Mucosa of descending colon (tissue), 3 donors: ENCODE measurements at regions not wholly inside any gene's neighbourhood (a gene's known extent, or its start where the extent isn't known, plus 50 kb on each side); places are given as distances from the start of the nearest gene placed in this dataset.

Experiments
- ATAC-seq: fragments of 200-7000 bp; cut with Tn5 transposase; one replicate; pipeline ENCODE4 v1.9.1; 2020; ENCODE audit warnings: mild to moderate bottlenecking, moderate library complexity
- DNase-seq, 3 donors: peaks; one replicate each; pipeline ENCODE4 v3.0.0-alpha.2; 2020
- H3K36me3 ChIP-seq: fragments of 200-600 bp; one replicate; pipeline ENCODE4 v1.8.0; 2021; ENCODE audit warnings: low read depth, mild to moderate bottlenecking
- H3K4me1 ChIP-seq: fragments of 200-600 bp; one replicate; pipeline ENCODE4 v1.8.0; 2021; ENCODE audit warnings: low read depth, mild to moderate bottlenecking
- H3K4me3 ChIP-seq: fragments of 200-600 bp; one replicate; pipeline ENCODE4 v1.8.0; 2021; ENCODE audit warnings: mild to moderate bottlenecking
- H3K9me3 ChIP-seq: fragments of 200-600 bp; one replicate; pipeline ENCODE4 v1.8.0; 2021; ENCODE audit warnings: mild to moderate bottlenecking
- intact Hi-C, 2 donors: fragments of 100-400 bp; cut with DNase I in 1 of 2; cut with micrococcal nuclease in 1 of 2; formaldehyde crosslinking; loops; one replicate each; pipeline versions ENCODE4 v1.11.0 to v1.11.1; 2022; cut with DNase I, micrococcal nuclease
- TF ChIP-seq, protein P1 (sequence below): fragments of 200-600 bp; IDR thresholded peaks from one replicate; pipeline ENCODE4 v1.8.0; 2022; ENCODE audit warnings: antibody characterized with exemption, mild to moderate bottlenecking
- donor health status: DM: no; HTN: no; CAD: no; lungs with moderate emphysema.
- donor health status: DM: no; HTN: no; CAD: no.
- donor health status: DM: no; HTN: yes; CAD: no.

GRCh38 chr12:43015090-43015737 is 425.7 kb upstream of the PRICKLE1 start:
- H3K4me1 ChIP-seq = no peaks in the 10 kb centered on the region
- intact Hi-C loops = no loop called here
- DNase-seq (no peak), ATAC-seq (no peak)
- no peaks in the 10 kb centered on the region for H3K36me3 ChIP-seq
- TF ChIP-seq, protein P1, sequence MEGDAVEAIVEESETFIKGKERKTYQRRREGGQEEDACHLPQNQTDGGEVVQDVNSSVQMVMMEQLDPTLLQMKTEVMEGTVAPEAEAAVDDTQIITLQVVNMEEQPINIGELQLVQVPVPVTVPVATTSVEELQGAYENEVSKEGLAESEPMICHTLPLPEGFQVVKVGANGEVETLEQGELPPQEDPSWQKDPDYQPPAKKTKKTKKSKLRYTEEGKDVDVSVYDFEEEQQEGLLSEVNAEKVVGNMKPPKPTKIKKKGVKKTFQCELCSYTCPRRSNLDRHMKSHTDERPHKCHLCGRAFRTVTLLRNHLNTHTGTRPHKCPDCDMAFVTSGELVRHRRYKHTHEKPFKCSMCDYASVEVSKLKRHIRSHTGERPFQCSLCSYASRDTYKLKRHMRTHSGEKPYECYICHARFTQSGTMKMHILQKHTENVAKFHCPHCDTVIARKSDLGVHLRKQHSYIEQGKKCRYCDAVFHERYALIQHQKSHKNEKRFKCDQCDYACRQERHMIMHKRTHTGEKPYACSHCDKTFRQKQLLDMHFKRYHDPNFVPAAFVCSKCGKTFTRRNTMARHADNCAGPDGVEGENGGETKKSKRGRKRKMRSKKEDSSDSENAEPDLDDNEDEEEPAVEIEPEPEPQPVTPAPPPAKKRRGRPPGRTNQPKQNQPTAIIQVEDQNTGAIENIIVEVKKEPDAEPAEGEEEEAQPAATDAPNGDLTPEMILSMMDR = no peak
- H3K9me3 ChIP-seq = peaks cover 14% of the 10 kb centered on the region
- no peak overlapping the region for H3K4me3 ChIP-seq

- Histone ChIP-seq H3K4me3 (no peak overlapping the region), H3K9me3 (peaks cover 14% of the 10 kb centered on the region), H3K4me1 (no peaks in the 10 kb centered on the region), H3K36me3 (no peaks in the 10 kb centered on the region)
- DNase-seq = no peak
- ATAC-seq = no peak
- intact Hi-C loops = no loop called here
- TF ChIP-seq, protein P1 = no peak
Measured at GRCh38 chr12:43011383-43011926, 421.9 kb upstream of the PRICKLE1 start.

DNA sequence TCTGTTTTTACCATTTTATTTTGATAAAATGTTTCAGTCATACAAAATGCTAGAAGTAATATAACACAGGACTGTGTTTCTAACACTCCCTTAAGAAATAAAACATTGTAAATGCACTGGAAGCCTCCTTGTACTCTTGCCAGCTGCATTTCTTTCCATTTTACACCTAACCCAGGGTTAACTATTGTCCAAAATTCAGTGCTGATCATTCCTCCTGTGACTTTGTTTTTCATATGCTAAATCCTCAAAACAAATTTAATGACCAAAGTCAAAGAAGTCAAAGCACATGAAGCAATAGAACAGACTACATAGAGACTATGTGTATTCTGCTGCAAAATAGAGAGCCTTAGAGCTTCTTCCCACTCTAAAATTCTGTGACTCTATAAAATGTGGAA is 420.3 kb upstream of the PRICKLE1 start:
- DNase-seq (no peak), ATAC-seq (no peak)
- Histone ChIP-seq H3K9me3 (no peaks in the 10 kb centered on the region), H3K4me3 (no peak overlapping the region), H3K36me3 (no peaks in the 10 kb centered on the region), H3K4me1 (no peaks in the 10 kb centered on the region)
- intact Hi-C loops = no loop called here
- TF ChIP-seq, protein P1 = no peak

DNA sequence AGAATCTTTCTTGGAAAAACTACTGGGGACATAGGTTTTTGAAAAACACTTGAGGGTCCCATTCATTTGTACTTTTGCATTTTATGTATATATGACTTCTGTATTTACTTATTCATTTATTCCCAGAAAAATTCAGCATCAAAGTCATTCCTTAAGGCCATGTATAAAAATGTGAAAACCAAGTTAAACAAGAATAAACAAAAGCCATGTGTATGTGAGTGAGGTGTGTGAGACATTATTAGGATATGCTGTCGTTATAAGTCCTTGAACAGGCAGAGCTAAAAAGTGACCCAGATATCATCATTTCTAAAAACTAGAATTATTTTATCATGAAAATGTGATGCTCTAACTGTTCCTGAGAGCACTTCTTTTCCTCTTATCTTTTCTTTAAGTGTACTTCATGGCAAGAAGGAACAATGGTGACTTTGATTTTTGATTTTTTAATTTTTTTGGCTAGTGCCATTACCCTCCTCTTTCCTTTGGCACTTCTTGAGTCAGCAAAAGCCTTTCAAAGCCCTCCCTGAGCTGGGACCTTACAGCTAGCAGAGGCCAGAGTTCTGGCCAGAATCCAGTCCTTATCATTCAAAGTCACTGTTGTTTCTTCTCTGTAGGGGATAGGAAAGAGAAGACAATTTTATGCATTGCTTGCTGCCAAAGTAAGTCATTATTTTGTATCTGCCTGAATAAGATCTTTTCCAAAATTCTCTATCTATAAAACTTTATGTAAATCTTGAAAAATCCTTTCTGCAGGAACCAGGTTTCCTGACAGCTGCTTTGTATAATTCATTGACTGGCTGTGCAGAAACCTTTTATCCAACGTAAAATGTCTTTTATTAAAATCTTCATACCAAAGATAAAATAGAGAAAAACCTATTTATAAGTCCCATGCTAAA is 419.7 kb upstream of the PRICKLE1 start:
- TF ChIP-seq, protein P1 = no peak
- no peak for DNase-seq
- H3K4me3 ChIP-seq = no peak overlapping the region
- no peaks in the 10 kb centered on the region for H3K36me3 ChIP-seq
- intact Hi-C loops = no loop called here
- H3K4me1 ChIP-seq = no peaks in the 10 kb centered on the region
- ATAC-seq = no peak
- no peaks in the 10 kb centered on the region for H3K9me3 ChIP-seq

DNA sequence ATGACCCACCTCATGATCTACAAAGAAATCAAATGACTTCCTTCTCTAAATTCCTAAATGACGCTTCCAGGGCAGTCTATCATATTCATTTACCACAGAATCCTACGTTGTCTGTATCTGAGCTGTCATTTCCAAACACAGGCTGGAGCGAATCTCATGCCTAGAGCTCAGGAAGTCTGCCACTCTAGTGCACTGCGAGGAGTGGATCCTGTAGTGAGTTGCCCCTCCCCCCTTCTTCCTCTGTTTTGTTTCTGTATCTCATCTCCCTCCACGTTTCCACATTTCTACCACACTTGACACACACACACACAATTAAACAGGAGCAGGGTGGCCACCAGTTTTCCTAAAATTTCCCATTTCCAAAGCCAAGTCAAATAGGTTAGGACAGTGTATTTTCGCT is 415.4 kb upstream of the PRICKLE1 start:
- Histone ChIP-seq H3K9me3 (peaks cover 3% of the 10 kb centered on the region), H3K36me3 (no peaks in the 10 kb centered on the region), H3K4me1 (no peaks in the 10 kb centered on the region), H3K4me3 (no peak overlapping the region)
- ATAC-seq (no peak), DNase-seq (no peak)
- TF ChIP-seq, protein P1 = no peak
- intact Hi-C loops = no loop called here
